IMR-90 (cell line): ENCODE measurements at regions not wholly inside any gene's neighbourhood (a gene's known extent, or its start where the extent isn't known, plus 50 kb on each side); places are given as distances from the start of the nearest gene placed in this dataset.

ENCODE experiments used
- BHLHE40 ChIP-seq: fragments of 150-350 bp; IDR thresholded peaks from 2 replicates; pipeline ENCODE4 v1.6.1; 2016; ENCODE audit warnings: mild to moderate bottlenecking, low read depth, low read length
- CEBPB ChIP-seq: IDR thresholded peaks from 2 replicates; pipeline ENCODE4 v1.6.1; 2012; ENCODE audit warnings: low read depth, low read length, improper control_type of control experiment
- CHD1 ChIP-seq: IDR thresholded peaks from 2 replicates; pipeline ENCODE4 v1.6.1; 2012; ENCODE audit warnings: low read depth, low read length, improper control_type of control experiment
- CTCF ChIP-seq: conservative IDR thresholded peaks from 2 replicates; pipeline ENCODE4 v1.5.1; 2012; ENCODE audit warnings: mild to moderate bottlenecking, low read depth, low read length, improper control_type of control experiment
- MAFK ChIP-seq: IDR thresholded peaks from 2 replicates; pipeline ENCODE4 v1.6.1; 2012; ENCODE audit warnings: low read depth, low read length, improper control_type of control experiment
- MAZ ChIP-seq: IDR thresholded peaks from 2 replicates; pipeline ENCODE4 v1.6.1; 2012; ENCODE audit warnings: low read depth, mild to moderate bottlenecking, low read length, improper control_type of control experiment, moderate library complexity, borderline replicate concordance
- MXI1 ChIP-seq: IDR thresholded peaks from 2 replicates; pipeline ENCODE4 v1.6.1; 2012; ENCODE audit warnings: low read depth, mild to moderate bottlenecking, low read length, moderate library complexity, borderline replicate concordance
- NFE2L2 ChIP-seq: fragments of 150-350 bp; IDR thresholded peaks from 2 replicates; pipeline ENCODE4 v1.6.1; 2016; ENCODE audit warnings: low read depth, mild to moderate bottlenecking, low read length
- POLR2A ChIP-seq: IDR thresholded peaks from 2 replicates; pipeline ENCODE4 v1.6.1; 2012; ENCODE audit warnings: mild to moderate bottlenecking, low read depth, low read length
- RCOR1 ChIP-seq: IDR thresholded peaks from 2 replicates; pipeline ENCODE4 v1.6.1; 2012; ENCODE audit warnings: mild to moderate bottlenecking, low read length, improper control_type of control experiment; ENCODE audit not compliant: insufficient replicate concordance
- RFX5 ChIP-seq: IDR thresholded peaks from 2 replicates; pipeline ENCODE4 v1.8.0; 2012; ENCODE audit warnings: low read depth, mild to moderate bottlenecking, low read length, moderate library complexity
- SMC3 ChIP-seq: fragments of 150-350 bp; IDR thresholded peaks from 2 replicates; pipeline ENCODE4 v1.6.1; 2016; ENCODE audit warnings: low read depth, mild to moderate bottlenecking, antibody characterized with exemption, low read length, moderate library complexity
- TF ChIP-seq, protein P1 (sequence below): fragments of 150-350 bp; IDR thresholded peaks from 2 replicates; pipeline ENCODE4 v1.6.1; 2017; ENCODE audit warnings: mild to moderate bottlenecking, antibody characterized with exemption, low read length, low read depth

DNA sequence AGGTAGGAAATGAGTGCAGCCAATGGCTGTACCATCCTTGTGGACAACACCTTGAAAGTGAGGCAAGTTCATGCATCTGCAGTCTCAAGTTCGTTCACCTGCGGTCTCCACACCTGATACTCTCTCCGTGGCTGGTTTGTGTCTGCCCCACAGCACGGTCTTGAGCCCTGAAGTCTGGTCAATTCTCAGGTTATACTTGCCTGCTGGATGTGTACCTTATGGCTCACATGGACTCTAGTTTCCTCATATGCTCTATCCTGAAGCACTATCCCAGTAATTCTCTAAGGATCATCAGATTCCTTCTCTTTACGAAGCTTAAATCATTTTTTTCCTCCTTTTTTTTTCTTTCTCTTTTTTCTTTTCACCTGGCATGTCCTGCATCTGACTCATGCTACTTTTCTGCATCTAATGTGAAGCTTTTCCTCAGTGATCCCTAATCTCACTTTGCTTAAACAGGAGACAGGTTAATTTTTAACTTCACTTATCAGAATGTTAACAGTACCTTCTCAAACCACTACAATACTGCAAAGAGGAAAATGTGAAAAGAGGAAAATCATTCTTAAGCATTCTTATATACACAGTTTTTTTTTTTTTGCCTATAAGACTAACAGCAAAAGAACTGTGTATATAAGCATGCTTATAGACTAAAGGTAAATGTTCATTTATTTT, 511.2 kb downstream of the SOX11 start:
- TF ChIP-seq CTCF, result no peak
- no peak for TF ChIP-seq CEBPB
- no peak for TF ChIP-seq SMC3
- TF ChIP-seq, protein P1, sequence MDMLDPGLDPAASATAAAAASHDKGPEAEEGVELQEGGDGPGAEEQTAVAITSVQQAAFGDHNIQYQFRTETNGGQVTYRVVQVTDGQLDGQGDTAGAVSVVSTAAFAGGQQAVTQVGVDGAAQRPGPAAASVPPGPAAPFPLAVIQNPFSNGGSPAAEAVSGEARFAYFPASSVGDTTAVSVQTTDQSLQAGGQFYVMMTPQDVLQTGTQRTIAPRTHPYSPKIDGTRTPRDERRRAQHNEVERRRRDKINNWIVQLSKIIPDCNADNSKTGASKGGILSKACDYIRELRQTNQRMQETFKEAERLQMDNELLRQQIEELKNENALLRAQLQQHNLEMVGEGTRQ, result no peak
- no peak for TF ChIP-seq CHD1
- no peak for TF ChIP-seq POLR2A
- no peak for TF ChIP-seq MXI1
- TF ChIP-seq MAFK, result no peak
- TF ChIP-seq BHLHE40, result no peak
- TF ChIP-seq RCOR1, result no peak
- no peak for TF ChIP-seq MAZ
- TF ChIP-seq RFX5, result no peak
- TF ChIP-seq NFE2L2, result no peak
